Uterus (tissue), 2 donors: ENCODE measurements at regions not wholly inside any gene's neighbourhood (a gene's known extent, or its start where the extent isn't known, plus 50 kb on each side); places are given as distances from the start of the nearest gene placed in this dataset.

ENCODE experiments used
- CTCF ChIP-seq, 4 experiments: fragments of 200-600 bp in 2 of 4; fragments of 450-650 bp in 2 of 4; sonication (generic) in 2 of 4; IDR thresholded peaks; one replicate each; pipeline ENCODE4 v1.5.1; 2016 to 2019; ENCODE audit warnings: antibody characterized with exemption in 4 of 4, mild to moderate bottlenecking in 2 of 4, moderate library complexity in 1 of 4
- POLR2A ChIP-seq, 2 donors: fragments of 450-650 bp; IDR thresholded peaks; one replicate each; pipeline ENCODE4 v1.6.1; 2016; ENCODE audit warnings: antibody characterized with exemption in 2 of 2, mild to moderate bottlenecking in 1 of 2, moderate library complexity in 1 of 2

- TF ChIP-seq CTCF (IDR thresholded peaks at IDR 0.05) (no peak), POLR2A (IDR thresholded peaks at IDR 0.05) (no peak)
Measured at GRCh38 chrX:102008901-102009300, 77.1 kb upstream of the ZMAT1 start.
